Spleen (tissue), 7 donors: ENCODE measurements at regions not wholly inside any gene's neighbourhood (a gene's known extent, or its start where the extent isn't known, plus 50 kb on each side); places are given as distances from the start of the nearest gene placed in this dataset.

Experiments used
- CTCF ChIP-seq, 11 experiments: fragments of 200-600 bp in 7 of 11; fragments of 450-650 bp in 4 of 11; sonication (generic) in 4 of 11; IDR thresholded peaks in 8 of 11; conservative IDR thresholded peaks in 3 of 11; 1 replicate in 7 of 11; 2 replicates in 4 of 11; pipeline versions ENCODE4 v1.4.0 to v1.8.0; 2016 to 2021; ENCODE audit warnings: antibody characterized with exemption in 11 of 11, inconsistent platforms in 4 of 11, mild to moderate bottlenecking in 1 of 11
- POLR2A ChIP-seq, 3 donors: fragments of 450-650 bp; IDR thresholded peaks; one replicate each; pipeline ENCODE4 v1.5.1; 2017; ENCODE audit warnings: antibody characterized with exemption in 3 of 3, mild to moderate bottlenecking in 1 of 3
- POLR2AphosphoS5 ChIP-seq, 3 donors: sonication (generic); formaldehyde crosslinking; IDR thresholded peaks; one replicate each; pipeline ENCODE4 v1.5.1; 2017; ENCODE audit warnings: antibody characterized with exemption in 3 of 3
- donor health status: DM: no; HTN: no; CAD: no; lungs with moderate emphysema.
- donor health status: DM: no; HTN: no; CAD: no.
- donor health status: DM: no; HTN: no; CAD: no.

- TF ChIP-seq CTCF (IDR thresholded peaks at IDR 0.05 in 8 of 11, conservative IDR thresholded peaks at IDR 0.05 in 3 of 11) (no peak), POLR2A (IDR thresholded peaks at IDR 0.05) (no peak), POLR2AphosphoS5 (IDR thresholded peaks at IDR 0.05) (no peak)
Measured at GRCh38 chr4:83819582-83819981, 283.7 kb downstream of the GPAT3 start.
